DMS153 treated with DMSO at 0.1 percent for 48 hours (cell line): ENCODE measurements at regions not wholly inside any gene's neighbourhood (a gene's known extent, or its start where the extent isn't known, plus 50 kb on each side); places are given as distances from the start of the nearest gene placed in this dataset.
"Not testable (repeated sequence)": the region's sequence is repeated elsewhere in the genome, so short reads cannot be mapped to it uniquely, and the experiment has no call there.

Source experiments
- DNase-seq: peaks from one replicate; lab custom pipeline; 2025; ENCODE audit not compliant: unreplicated experiment; lab: John Stamatoyannopoulos, UW

DNA sequence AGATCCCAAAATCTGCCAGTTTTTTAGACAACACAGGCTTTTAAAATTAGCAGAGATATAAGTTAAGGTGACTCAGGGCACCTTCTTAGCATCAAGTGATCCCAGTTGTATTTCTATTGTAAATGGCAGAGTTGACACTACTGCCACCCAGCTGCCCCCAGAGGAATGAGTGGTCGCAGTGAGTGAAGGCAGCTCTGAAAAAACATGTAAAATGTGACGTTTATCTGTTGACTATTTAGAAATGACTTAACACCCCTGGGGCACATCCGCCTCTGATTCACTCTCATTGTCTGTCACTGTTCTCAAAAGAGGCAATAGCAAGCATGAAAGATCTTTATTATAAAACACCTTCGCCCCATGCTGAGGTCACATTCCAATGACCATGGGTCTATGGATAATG, 592.4 kb downstream of the ACTRT1 start:
- no peak for DNase-seq

GRCh38 chrX:127457161-127457560, 595.0 kb downstream of the ACTRT1 start:
- no peak for DNase-seq

DNA sequence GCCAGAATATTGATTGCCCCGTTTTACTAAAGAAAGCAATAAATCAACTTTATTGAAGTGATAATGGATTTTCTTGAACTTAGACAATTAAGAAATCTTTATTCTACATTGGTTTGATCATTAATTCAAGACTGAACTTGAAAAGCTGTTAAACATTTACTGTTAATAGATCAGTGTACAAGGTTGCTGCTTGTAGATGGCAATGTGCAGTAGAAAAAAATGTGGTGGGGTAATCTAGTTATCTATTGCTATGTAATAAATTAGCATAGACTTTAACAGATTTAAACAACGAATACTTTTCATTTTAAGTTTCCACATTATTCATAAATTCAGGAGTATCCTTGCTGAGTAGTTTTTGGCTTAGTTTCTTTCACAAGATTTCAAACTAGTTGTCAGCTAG, 612.5 kb downstream of the ACTRT1 start:
- no peak for DNase-seq

- DNase-seq: no peak
Measured at GRCh38 chrX:127405946-127406345, 586.4 kb downstream of the PRR32 start.

DNA sequence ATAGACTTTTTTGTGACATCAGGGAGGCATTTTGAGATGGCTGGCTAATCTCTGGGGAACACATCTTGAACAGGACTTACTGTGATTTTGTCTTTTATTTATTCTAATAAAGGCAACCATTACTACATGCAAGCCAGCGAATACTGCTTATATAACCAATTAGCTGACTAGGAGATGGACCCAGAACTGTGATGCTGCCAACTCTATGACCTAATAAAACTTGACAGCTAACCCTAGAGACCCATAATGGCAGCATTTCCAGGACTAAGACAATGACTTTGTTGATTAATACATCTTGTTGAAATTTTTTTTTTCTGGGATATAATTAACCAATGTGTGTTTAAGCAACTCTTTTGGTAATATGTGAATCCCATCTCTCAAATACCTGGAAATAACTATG, 584.6 kb downstream of the PRR32 start:
- no peak for DNase-seq

DNA sequence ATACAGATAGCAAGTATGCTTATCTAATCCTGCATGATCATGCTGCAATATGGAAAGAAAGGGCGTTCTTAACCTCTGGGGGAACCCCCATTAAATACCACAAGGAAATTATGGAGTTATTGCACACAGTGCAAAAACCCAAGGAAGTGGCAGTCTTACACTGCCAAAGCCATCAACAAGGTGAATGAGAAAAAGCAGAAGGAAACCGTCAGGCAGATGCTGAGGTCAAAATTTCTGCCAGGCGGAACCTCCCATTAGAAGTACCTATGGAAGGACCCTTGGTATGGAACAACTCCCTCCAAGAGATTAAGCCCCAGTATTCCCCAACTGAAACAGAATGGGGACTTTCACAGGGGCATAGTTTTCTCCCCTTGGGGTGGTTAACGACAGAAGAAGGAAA, 580.7 kb downstream of the PRR32 start:
- not testable (repeated sequence) for DNase-seq

DNA sequence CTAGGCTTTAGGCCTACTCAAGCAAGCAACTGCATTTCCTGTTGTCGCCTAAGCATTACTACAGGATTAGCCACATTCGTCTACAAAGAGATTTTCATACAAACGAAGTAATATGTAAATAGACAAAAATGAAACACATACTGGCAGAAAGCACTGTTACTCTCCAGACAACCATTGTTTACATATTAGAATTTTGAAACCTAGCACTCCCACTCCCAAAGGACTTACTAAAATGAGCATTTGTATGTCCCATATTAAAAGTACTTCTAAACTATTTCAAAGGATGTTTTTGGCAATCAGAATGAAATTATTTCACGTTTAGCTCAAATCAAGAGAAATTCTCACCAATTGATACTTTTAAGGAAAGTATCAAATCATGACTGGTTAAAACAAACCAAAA, 570.8 kb downstream of the PRR32 start:
- no peak for DNase-seq

DNA sequence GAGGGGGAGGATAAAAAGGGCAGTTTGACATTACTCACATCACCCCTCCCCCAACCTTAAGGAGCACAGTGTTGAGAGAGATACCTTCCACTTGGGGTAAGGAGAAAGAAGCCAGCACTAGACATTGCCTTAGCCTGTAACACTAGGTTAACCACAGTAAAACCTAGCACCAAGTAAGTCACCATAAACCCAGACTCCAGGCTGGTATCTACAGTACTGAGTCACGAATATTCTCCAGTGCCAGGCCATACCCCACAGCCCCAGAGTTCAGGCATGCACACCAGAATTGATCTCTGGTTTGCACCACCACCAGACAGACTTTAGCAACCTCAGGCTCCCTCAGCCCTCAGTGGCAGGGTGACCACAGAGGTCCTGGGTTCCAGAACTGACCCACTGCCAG, 570.4 kb downstream of the PRR32 start:
- DNase-seq: no peak
